Upper lobe of left lung (tissue), 4 donors: ENCODE measurements at regions not wholly inside any gene's neighbourhood (a gene's known extent, or its start where the extent isn't known, plus 50 kb on each side); places are given as distances from the start of the nearest gene placed in this dataset.

ENCODE experiments used
- POLR2A ChIP-seq, 4 donors: fragments of 450-650 bp; IDR thresholded peaks; one replicate each; pipeline ENCODE4 v1.5.1; 2016 to 2017; ENCODE audit warnings: antibody characterized with exemption in 4 of 4, mild to moderate bottlenecking in 2 of 4
- TF ChIP-seq, protein P1 (sequence below), 6 experiments: fragments of 450-650 bp in 4 of 6; fragments of 200-600 bp in 2 of 6; sonication (generic) in 2 of 6; IDR thresholded peaks; one replicate each; pipeline ENCODE4 v1.5.1; 2016 to 2019; ENCODE audit warnings: antibody characterized with exemption in 6 of 6

- no peak for TF ChIP-seq POLR2A (IDR thresholded peaks at IDR 0.05)
- TF ChIP-seq, protein P1, sequence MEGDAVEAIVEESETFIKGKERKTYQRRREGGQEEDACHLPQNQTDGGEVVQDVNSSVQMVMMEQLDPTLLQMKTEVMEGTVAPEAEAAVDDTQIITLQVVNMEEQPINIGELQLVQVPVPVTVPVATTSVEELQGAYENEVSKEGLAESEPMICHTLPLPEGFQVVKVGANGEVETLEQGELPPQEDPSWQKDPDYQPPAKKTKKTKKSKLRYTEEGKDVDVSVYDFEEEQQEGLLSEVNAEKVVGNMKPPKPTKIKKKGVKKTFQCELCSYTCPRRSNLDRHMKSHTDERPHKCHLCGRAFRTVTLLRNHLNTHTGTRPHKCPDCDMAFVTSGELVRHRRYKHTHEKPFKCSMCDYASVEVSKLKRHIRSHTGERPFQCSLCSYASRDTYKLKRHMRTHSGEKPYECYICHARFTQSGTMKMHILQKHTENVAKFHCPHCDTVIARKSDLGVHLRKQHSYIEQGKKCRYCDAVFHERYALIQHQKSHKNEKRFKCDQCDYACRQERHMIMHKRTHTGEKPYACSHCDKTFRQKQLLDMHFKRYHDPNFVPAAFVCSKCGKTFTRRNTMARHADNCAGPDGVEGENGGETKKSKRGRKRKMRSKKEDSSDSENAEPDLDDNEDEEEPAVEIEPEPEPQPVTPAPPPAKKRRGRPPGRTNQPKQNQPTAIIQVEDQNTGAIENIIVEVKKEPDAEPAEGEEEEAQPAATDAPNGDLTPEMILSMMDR (IDR thresholded peaks at IDR 0.05) = no peak
Measured at GRCh38 chr1:63173161-63173560, 149.2 kb upstream of the FOXD3 start.
